CD14-positive monocyte (primary cell): ENCODE measurements at regions not wholly inside any gene's neighbourhood (a gene's known extent, or its start where the extent isn't known, plus 50 kb on each side); places are given as distances from the start of the nearest gene placed in this dataset.

Source experiments
- DNase-seq, 3 donors: peaks; one replicate each; pipeline ENCODE4 v3.0.0-alpha.2; 2011 to 2022
- H2AFZ ChIP-seq: 2 replicates; pipeline ENCODE4 v1.6.0; 2012; ENCODE audit warnings: mild to moderate bottlenecking, low read depth, low read length, inconsistent platforms; ENCODE audit not compliant: insufficient read depth, poor library complexity, severe bottlenecking
- H3K27ac ChIP-seq, 2 donors: 1 replicate in 1 of 2; 2 replicates in 1 of 2; pipeline ENCODE4 v1.5.1; 2012 to 2013; ENCODE audit warnings: low read length in 2 of 2, control low read depth in 1 of 2, inconsistent platforms in 1 of 2, low read depth in 1 of 2, mild to moderate bottlenecking in 1 of 2
- H3K27me3 ChIP-seq, 2 donors: one replicate each; pipeline versions ENCODE4 v1.6.0 to v1.6.1; 2011 to 2013; ENCODE audit warnings: low read length in 2 of 2; ENCODE audit not compliant: control insufficient read depth in 2 of 2, insufficient read depth in 2 of 2
- H3K36me3 ChIP-seq, 2 donors: replicated peaks in 1 of 2; 1 replicate in 1 of 2; 2 replicates in 1 of 2; pipeline versions ENCODE4 v1.5.1 to v1.6.1; 2012 to 2013; ENCODE audit warnings: low read length in 2 of 2, control low read depth in 1 of 2, inconsistent platforms in 1 of 2, mild to moderate bottlenecking in 1 of 2; ENCODE audit not compliant: insufficient read depth in 2 of 2, control insufficient read depth in 1 of 2
- H3K4me1 ChIP-seq, 2 donors: 1 replicate in 1 of 2; 2 replicates in 1 of 2; pipeline versions ENCODE4 v1.5.1 to v1.6.1; 2012 to 2013; ENCODE audit warnings: low read length in 2 of 2, control low read depth in 1 of 2, inconsistent platforms in 1 of 2, mild to moderate bottlenecking in 1 of 2, moderate library complexity in 1 of 2; ENCODE audit not compliant: insufficient read depth in 2 of 2, control insufficient read depth in 1 of 2
- H3K4me2 ChIP-seq: replicated peaks from 2 replicates; pipeline ENCODE3; 2012; ENCODE audit warnings: low read length, moderate library complexity, mild to moderate bottlenecking; ENCODE audit not compliant: poor library complexity, severe bottlenecking; ENCODE audit errors: extremely low read depth
- H3K4me3 ChIP-seq, 3 experiments: fragments of 200-600 bp in 1 of 3; sonication (generic) in 1 of 3; replicated peaks in 1 of 3; 1 replicate in 2 of 3; 2 replicates in 1 of 3; pipeline ENCODE4 v1.5.1; 2011 to 2013; ENCODE audit warnings: low read length in 3 of 3, mild to moderate bottlenecking in 3 of 3, control low read depth in 2 of 3, low read depth in 2 of 3, inconsistent platforms in 1 of 3, moderate library complexity in 1 of 3
- H3K79me2 ChIP-seq: 2 replicates; pipeline ENCODE4 v1.6.0; 2012; ENCODE audit warnings: mild to moderate bottlenecking, control low read depth, inconsistent platforms, low read length, moderate library complexity; ENCODE audit not compliant: insufficient read depth
- H3K9ac ChIP-seq: 2 replicates; pipeline ENCODE4 v1.6.0; 2017; ENCODE audit warnings: low read length, mild to moderate bottlenecking; ENCODE audit not compliant: insufficient read depth, poor library complexity, severe bottlenecking
- H3K9me3 ChIP-seq, 2 donors: replicated peaks in 1 of 2; 1 replicate in 1 of 2; 2 replicates in 1 of 2; pipeline versions ENCODE4 v1.5.1 to v1.6.1; 2012 to 2013; ENCODE audit warnings: low read length in 2 of 2, control low read depth in 1 of 2; ENCODE audit not compliant: control insufficient read depth in 1 of 2, insufficient read depth in 1 of 2
- H4K20me1 ChIP-seq: 2 replicates; pipeline ENCODE4 v1.6.0; 2012; ENCODE audit warnings: mild to moderate bottlenecking, low read length, control low read depth, moderate library complexity; ENCODE audit not compliant: insufficient read depth
- H3K27ac Mint-ChIP-seq, 7 donors: one replicate each; pipeline ENCODE4 v1.8.0; 2020; ENCODE audit warnings: mild to moderate bottlenecking in 7 of 7, mixed read lengths in 7 of 7, moderate library complexity in 6 of 7, inconsistent platforms in 2 of 7
- H3K27me3 Mint-ChIP-seq, 3 donors: one replicate each; pipeline ENCODE4 v1.8.0; 2021 to 2022; ENCODE audit warnings: low read depth in 3 of 3, mild to moderate bottlenecking in 3 of 3, mixed read lengths in 3 of 3, moderate library complexity in 3 of 3, inconsistent platforms in 1 of 3
- H3K36me3 Mint-ChIP-seq, 2 donors: one replicate each; pipeline ENCODE4 v1.8.0; 2020; ENCODE audit warnings: mixed read lengths in 2 of 2, inconsistent platforms in 1 of 2, mild to moderate bottlenecking in 1 of 2
- H3K4me1 Mint-ChIP-seq: one replicate; pipeline ENCODE4 v1.8.0; 2020; ENCODE audit warnings: mild to moderate bottlenecking, mixed read lengths
- H3K4me3 Mint-ChIP-seq, 2 donors: one replicate each; pipeline ENCODE4 v1.8.0; 2020; ENCODE audit warnings: mild to moderate bottlenecking in 2 of 2, mixed read lengths in 2 of 2, moderate library complexity in 1 of 2
- H3K9me3 Mint-ChIP-seq, 7 donors: one replicate each; pipeline ENCODE4 v1.8.0; 2020 to 2022; ENCODE audit warnings: mixed read lengths in 7 of 7, mild to moderate bottlenecking in 6 of 7, moderate library complexity in 6 of 7, inconsistent platforms in 2 of 7
- WGBS: methylation state at CpG from one replicate; pipeline ENCODE4 v1.1.5; 2013; ENCODE audit warnings: missing lambda C conversion rate; ENCODE audit not compliant: insufficient coverage; 5-methylcytosine and 5-hydroxymethylcytosine counted together
- intact Hi-C, 2 donors: fragments of 100-400 bp; cut with micrococcal nuclease; formaldehyde crosslinking; loops; one replicate each; pipeline versions ENCODE4 v1.15.0 to v1.15.1; 2023
- TF ChIP-seq, protein P1 (sequence below): fragments of 200-600 bp; IDR thresholded peaks from one replicate; pipeline ENCODE4 v1.8.0; 2022; ENCODE audit warnings: antibody characterized with exemption, mild to moderate bottlenecking

DNA sequence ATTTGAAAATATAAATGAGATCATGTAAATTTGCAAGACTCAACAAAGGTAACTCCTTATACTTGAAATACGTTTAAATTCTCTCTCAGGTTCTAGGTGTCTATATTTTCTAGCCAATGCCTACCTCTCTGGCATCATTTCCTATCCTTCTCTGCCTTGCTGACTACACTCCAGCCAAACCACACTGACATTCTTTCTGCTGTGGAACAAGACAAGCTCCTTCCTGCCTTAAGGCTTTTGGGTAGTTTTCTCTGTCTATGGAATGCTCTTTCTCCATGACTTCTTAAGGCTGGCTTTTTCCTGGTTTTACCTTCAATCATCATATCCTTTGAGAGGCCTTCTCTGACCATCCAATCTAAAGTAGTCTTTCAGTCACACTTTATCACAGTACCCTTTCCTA lies 201.0 kb downstream of the SPRY1 start:
- H3K27ac Mint-ChIP-seq, result no peak overlapping the region
- no peaks in the 10 kb centered on the region for H3K79me2 ChIP-seq
- no peaks in the 10 kb centered on the region for H3K36me3 Mint-ChIP-seq
- no peaks in the 10 kb centered on the region for H3K9me3 ChIP-seq
- no peak overlapping the region for H2AFZ ChIP-seq
- peaks cover 0 to 7% of the 10 kb centered on the region in 2 donors for H3K27me3 ChIP-seq
- intact Hi-C loops, result no loop called here
- H3K27me3 Mint-ChIP-seq, result peaks cover 0 to 2% (median 2%) of the 10 kb centered on the region in 3 donors
- H3K27ac ChIP-seq, result no peak overlapping the region
- peaks cover 33% of the 10 kb centered on the region for H3K4me1 Mint-ChIP-seq
- no peaks in the 10 kb centered on the region for H3K9me3 Mint-ChIP-seq
- no peaks in the 10 kb centered on the region for H4K20me1 ChIP-seq
- H3K36me3 ChIP-seq, result no peaks in the 10 kb centered on the region
- no CpG with 5 or more reads among the region's 1 CpG for WGBS
- no peak for DNase-seq
- H3K9ac ChIP-seq, result no peak overlapping the region
- H3K4me2 ChIP-seq, result no peak overlapping the region
- peaks cover 27 to 28% of the 10 kb centered on the region in 2 donors for H3K4me1 ChIP-seq
- TF ChIP-seq, protein P1, sequence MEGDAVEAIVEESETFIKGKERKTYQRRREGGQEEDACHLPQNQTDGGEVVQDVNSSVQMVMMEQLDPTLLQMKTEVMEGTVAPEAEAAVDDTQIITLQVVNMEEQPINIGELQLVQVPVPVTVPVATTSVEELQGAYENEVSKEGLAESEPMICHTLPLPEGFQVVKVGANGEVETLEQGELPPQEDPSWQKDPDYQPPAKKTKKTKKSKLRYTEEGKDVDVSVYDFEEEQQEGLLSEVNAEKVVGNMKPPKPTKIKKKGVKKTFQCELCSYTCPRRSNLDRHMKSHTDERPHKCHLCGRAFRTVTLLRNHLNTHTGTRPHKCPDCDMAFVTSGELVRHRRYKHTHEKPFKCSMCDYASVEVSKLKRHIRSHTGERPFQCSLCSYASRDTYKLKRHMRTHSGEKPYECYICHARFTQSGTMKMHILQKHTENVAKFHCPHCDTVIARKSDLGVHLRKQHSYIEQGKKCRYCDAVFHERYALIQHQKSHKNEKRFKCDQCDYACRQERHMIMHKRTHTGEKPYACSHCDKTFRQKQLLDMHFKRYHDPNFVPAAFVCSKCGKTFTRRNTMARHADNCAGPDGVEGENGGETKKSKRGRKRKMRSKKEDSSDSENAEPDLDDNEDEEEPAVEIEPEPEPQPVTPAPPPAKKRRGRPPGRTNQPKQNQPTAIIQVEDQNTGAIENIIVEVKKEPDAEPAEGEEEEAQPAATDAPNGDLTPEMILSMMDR, result no peak
- H3K4me3 Mint-ChIP-seq, result no peak overlapping the region
- no peak overlapping the region for H3K4me3 ChIP-seq

DNA sequence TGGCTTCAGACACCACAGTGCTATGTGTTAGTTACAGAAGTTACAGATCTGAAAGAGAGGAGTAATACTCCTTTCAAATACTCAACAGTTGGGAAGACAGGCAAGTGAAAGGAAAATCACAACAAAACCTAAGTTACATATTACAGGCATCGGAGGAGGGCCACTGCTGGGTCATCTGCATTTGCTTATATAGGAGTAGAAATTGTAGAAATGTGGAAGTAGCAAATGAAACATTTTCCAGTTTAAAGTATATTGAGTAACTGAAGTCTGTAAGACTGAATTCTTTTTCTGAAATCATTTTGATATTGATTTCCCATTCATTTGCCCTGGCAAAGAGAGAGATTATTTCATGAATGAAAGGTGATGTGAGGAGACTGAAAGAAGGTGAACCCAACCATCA lies 201.7 kb downstream of the SPRY1 start:
- Histone ChIP-seq H3K79me2 (no peaks in the 10 kb centered on the region), H3K4me3 (no peak overlapping the region), H3K27ac (no peak overlapping the region), H3K9ac (no peak overlapping the region), H4K20me1 (no peaks in the 10 kb centered on the region), H3K4me2 (no peak overlapping the region), H2AFZ (no peak overlapping the region), H3K27me3 (peaks cover 3 to 7% of the 10 kb centered on the region in 2 donors), H3K36me3 (no peaks in the 10 kb centered on the region), H3K9me3 (no peaks in the 10 kb centered on the region), H3K4me1 (peaks cover 28 to 30% of the 10 kb centered on the region in 2 donors)
- H3K4me3 Mint-ChIP-seq, result no peak overlapping the region
- intact Hi-C loops, result no loop called here
- H3K27me3 Mint-ChIP-seq, result peaks cover 0 to 5% (median 2%) of the 10 kb centered on the region in 3 donors
- H3K9me3 Mint-ChIP-seq, result no peaks in the 10 kb centered on the region
- WGBS, result no CpG with 5 or more reads among the region's 1 CpG
- H3K36me3 Mint-ChIP-seq, result no peaks in the 10 kb centered on the region
- peaks cover 35% of the 10 kb centered on the region for H3K4me1 Mint-ChIP-seq
- peak overlapping the region in 2 of 7 donors; percentile 40 to 78 for H3K27ac Mint-ChIP-seq
- DNase-seq, result no peak
- TF ChIP-seq, protein P1, result no peak
